GM12878 (cell line): ENCODE measurements at regions not wholly inside any gene's neighbourhood (a gene's known extent, or its start where the extent isn't known, plus 50 kb on each side); places are given as distances from the start of the nearest gene placed in this dataset.

Source experiments
- ATAC-seq: fragments of 200-7000 bp; cut with Tn5 transposase; 3 replicates; pipeline ENCODE4 v1.9.1; 2020; ENCODE audit warnings: mild to moderate bottlenecking, moderate library complexity
- BruUV-seq: library from RNA; stranded (reverse); fragments of 400-500 nt; replicated peaks from 2 replicates; lab custom pipeline; 2021; lab: Mats Ljungman, UMichigan
- CTCF ChIA-PET: fragments of 300-600 bp; sonication (Branson Sonifier 250); formaldehyde crosslinking; extraction: SDS; loops from one replicate; lab custom pipeline; 2021; ENCODE audit warnings: inconsistent platforms; lab: Yijun Ruan, JAX
- POLR2A ChIA-PET: fragments of 350-600 bp; formaldehyde crosslinking; extraction: SDS; loops from one replicate; lab custom pipeline; 2021; ENCODE audit warnings: inconsistent platforms; lab: Charles Lee
- RAD21 ChIA-PET: fragments of 300-600 bp; sonication (Branson Sonifier 250); formaldehyde crosslinking; loops from one replicate; lab custom pipeline; 2023; ENCODE audit warnings: antibody characterized with exemption; ENCODE audit not compliant: unreplicated experiment; lab: Charles Lee
- SMC1A ChIA-PET: fragments of 300-600 bp; sonication (Branson Sonifier 250); formaldehyde crosslinking; loops from one replicate; lab custom pipeline; 2023; ENCODE audit not compliant: unreplicated experiment, uncharacterized antibody; lab: Charles Lee
- DNase-seq: peaks from one replicate; pipeline ENCODE4 v3.0.0-alpha.2; 2011; ENCODE audit warnings: low read depth, low spot score
- FAIRE-seq: peaks from 3 replicates; lab custom pipeline; 2011; peaks lifted over from hg19 to GRCh38; lab: Jason Lieb, UNC
- H2AFZ ChIP-seq: 2 replicates; pipeline ENCODE4 v1.6.0; 2011; ENCODE audit warnings: low read depth, low read length, control low read depth; ENCODE audit not compliant: control insufficient read depth
- H3K27ac ChIP-seq: 2 replicates; pipeline ENCODE4 v1.5.1; 2011; ENCODE audit warnings: control low read depth; ENCODE audit not compliant: control insufficient read depth, insufficient read depth
- H3K27me3 ChIP-seq, 2 experiments: replicated peaks in 1 of 2; 2 replicates each; pipeline versions ENCODE4 v1.6.0 to v1.6.1; 2011; ENCODE audit warnings: low read length in 1 of 2; ENCODE audit not compliant: control insufficient read depth in 2 of 2, insufficient read depth in 2 of 2
- H3K36me3 ChIP-seq, 2 experiments: 2 replicates each; pipeline ENCODE4 v1.5.1; 2011; ENCODE audit warnings: low read length in 1 of 2; ENCODE audit not compliant: control insufficient read depth in 2 of 2, insufficient read depth in 2 of 2
- H3K4me1 ChIP-seq: 2 replicates; pipeline ENCODE4 v1.6.1; 2011; ENCODE audit warnings: mild to moderate bottlenecking, low read length, moderate library complexity, mixed read lengths; ENCODE audit not compliant: control insufficient read depth, insufficient read depth
- H3K4me2 ChIP-seq: 2 replicates; pipeline ENCODE4 v1.6.0; 2011; ENCODE audit warnings: control low read depth; ENCODE audit not compliant: control insufficient read depth, insufficient read depth
- H3K4me3 ChIP-seq: fragments of 200-600 bp; sonication (generic); 2 replicates; pipeline ENCODE4 v1.5.1; 2016
- H3K79me2 ChIP-seq: 2 replicates; pipeline ENCODE4 v1.6.0; 2011; ENCODE audit warnings: low read length; ENCODE audit not compliant: control insufficient read depth, insufficient read depth
- H3K9ac ChIP-seq: 2 replicates; pipeline ENCODE4 v1.8.0; 2011; ENCODE audit warnings: low read length, control low read depth, mixed read lengths; ENCODE audit not compliant: control insufficient read depth, insufficient read depth
- H3K9me3 ChIP-seq: replicated peaks from 3 replicates; pipeline ENCODE4 v1.5.1; 2011; ENCODE audit warnings: mild to moderate bottlenecking, low read length; ENCODE audit not compliant: control insufficient read depth, insufficient read depth
- H4K20me1 ChIP-seq: 2 replicates; pipeline ENCODE4 v1.6.0; 2011; ENCODE audit not compliant: control insufficient read depth, insufficient read depth
- CHD1 ChIP-seq: IDR thresholded peaks from 2 replicates; pipeline ENCODE4 v1.6.1; 2012; ENCODE audit warnings: low read depth, low read length, improper control_type of control experiment
- CUX1 ChIP-seq: IDR thresholded peaks from 2 replicates; pipeline ENCODE4 v1.6.1; 2012; ENCODE audit warnings: improper control_type of control experiment, low read depth, low read length; ENCODE audit not compliant: insufficient replicate concordance
- EED ChIP-seq: sonication (generic); IDR thresholded peaks from 2 replicates; pipeline ENCODE4 v1.6.1; 2016; ENCODE audit warnings: antibody characterized with exemption, low read depth
- REST ChIP-seq: IDR thresholded peaks from 2 replicates; pipeline ENCODE4 v1.6.1; 2012; ENCODE audit warnings: mild to moderate bottlenecking, low read depth, low read length
- SIN3A ChIP-seq: IDR thresholded peaks from 2 replicates; pipeline ENCODE4 v1.6.1; 2012; ENCODE audit warnings: low read depth, low read length, improper control_type of control experiment
- ZNF384 ChIP-seq: IDR thresholded peaks from 2 replicates; pipeline ENCODE4 v1.6.1; 2012; ENCODE audit warnings: low read depth, mild to moderate bottlenecking, low read length, improper control_type of control experiment, borderline replicate concordance
- WGBS: methylation state at CpG from one replicate; pipeline ENCODE4 v1.1.6; 2016; ENCODE audit warnings: low lambda C conversion rate; ENCODE audit not compliant: insufficient replicate concordance, insufficient coverage; ENCODE audit errors: missing lambda C conversion rate; 5-methylcytosine and 5-hydroxymethylcytosine counted together
- in situ Hi-C: fragments of 300-500 bp; cut with MboI; formaldehyde crosslinking; loops from 9 replicates; pipeline ENCODE4 v1.14.3; 2018; ENCODE audit warnings: mixed read lengths
- intact Hi-C: fragments of 100-400 bp; cut with micrococcal nuclease; formaldehyde crosslinking; loops from one replicate; pipeline ENCODE4 v1.14.2; 2022; ENCODE audit not compliant: unreplicated experiment
- TF ChIP-seq, protein P1 (sequence below): fragments of 450-650 bp; formaldehyde crosslinking; IDR thresholded peaks from 2 replicates; pipeline ENCODE4 v1.5.0; 2022; ENCODE audit warnings: mild to moderate bottlenecking, missing genetic modification characterization

DNA sequence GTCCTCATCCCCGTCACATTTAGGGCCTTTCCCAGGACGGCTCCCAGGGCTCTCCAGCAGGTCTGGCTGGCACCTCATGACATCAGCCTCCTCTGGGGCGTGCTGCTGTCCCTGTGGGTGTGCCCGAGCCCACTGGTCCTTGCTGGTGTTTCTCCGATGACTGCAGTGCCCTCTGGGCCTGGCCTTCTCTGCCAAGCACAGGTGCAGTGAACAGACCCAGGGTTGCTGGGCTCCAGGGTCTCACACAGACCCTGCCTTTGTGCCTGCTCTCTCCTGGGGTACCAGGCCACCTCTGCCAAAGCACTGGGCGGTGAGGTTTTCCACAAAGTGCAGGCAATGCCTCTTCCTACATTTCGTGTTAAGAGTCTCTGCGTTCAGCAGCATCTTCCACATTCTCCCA lies 246.1 kb downstream of the ACKR3 start (continued):
- no peak for TF ChIP-seq CUX1
- TF ChIP-seq SIN3A = no peak

- Histone ChIP-seq H3K4me2 (no peak overlapping the region), H3K27ac (no peak overlapping the region), H3K4me1 (no peaks in the 10 kb centered on the region), H4K20me1 (no peaks in the 10 kb centered on the region), H3K79me2 (no peaks in the 10 kb centered on the region), H3K9ac (no peak overlapping the region), H3K9me3 (no peaks in the 10 kb centered on the region), H2AFZ (no peak overlapping the region), H3K4me3 (no peak overlapping the region), H3K36me3 (no peaks in the 10 kb centered on the region), H3K27me3 (no peaks in the 10 kb centered on the region; a peak in 3 of 4 replicates)
- 47% methylated on average over 24 of the region's 24 CpGs for WGBS
- DNase-seq (no peak), ATAC-seq (no peak), FAIRE-seq (no peak)
- ChIA-PET POLR2A (no interaction called here), CTCF (no interaction called here), RAD21 (no interaction called here), SMC1A (no interaction called here)
- in situ Hi-C loops (no loop called here), intact Hi-C loops (no loop called here)
- TF ChIP-seq REST (no peak), CHD1 (no peak), ZNF384 (no peak), EED (no peak)
- TF ChIP-seq, protein P1, sequence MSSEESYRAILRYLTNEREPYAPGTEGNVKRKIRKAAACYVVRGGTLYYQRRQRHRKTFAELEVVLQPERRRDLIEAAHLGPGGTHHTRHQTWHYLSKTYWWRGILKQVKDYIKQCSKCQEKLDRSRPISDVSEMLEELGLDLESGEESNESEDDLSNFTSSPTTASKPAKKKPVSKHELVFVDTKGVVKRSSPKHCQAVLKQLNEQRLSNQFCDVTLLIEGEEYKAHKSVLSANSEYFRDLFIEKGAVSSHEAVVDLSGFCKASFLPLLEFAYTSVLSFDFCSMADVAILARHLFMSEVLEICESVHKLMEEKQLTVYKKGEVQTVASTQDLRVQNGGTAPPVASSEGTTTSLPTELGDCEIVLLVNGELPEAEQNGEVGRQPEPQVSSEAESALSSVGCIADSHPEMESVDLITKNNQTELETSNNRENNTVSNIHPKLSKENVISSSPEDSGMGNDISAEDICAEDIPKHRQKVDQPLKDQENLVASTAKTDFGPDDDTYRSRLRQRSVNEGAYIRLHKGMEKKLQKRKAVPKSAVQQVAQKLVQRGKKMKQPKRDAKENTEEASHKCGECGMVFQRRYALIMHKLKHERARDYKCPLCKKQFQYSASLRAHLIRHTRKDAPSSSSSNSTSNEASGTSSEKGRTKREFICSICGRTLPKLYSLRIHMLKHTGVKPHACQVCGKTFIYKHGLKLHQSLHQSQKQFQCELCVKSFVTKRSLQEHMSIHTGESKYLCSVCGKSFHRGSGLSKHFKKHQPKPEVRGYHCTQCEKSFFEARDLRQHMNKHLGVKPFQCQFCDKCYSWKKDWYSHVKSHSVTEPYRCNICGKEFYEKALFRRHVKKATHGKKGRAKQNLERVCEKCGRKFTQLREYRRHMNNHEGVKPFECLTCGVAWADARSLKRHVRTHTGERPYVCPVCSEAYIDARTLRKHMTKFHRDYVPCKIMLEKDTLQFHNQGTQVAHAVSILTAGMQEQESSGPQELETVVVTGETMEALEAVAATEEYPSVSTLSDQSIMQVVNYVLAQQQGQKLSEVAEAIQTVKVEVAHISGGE (CRISPR knock-in tag) = no peak
- BruUV-seq = no TSS peak
These were observed 246.9 kb downstream of the ACKR3 start for GRCh38 chr2:236816197-236817170.
